Heart left ventricle (tissue), 13 donors: ENCODE measurements at regions not wholly inside any gene's neighbourhood (a gene's known extent, or its start where the extent isn't known, plus 50 kb on each side); places are given as distances from the start of the nearest gene placed in this dataset.

Source experiments
- CTCF ChIP-seq, 12 donors: fragments of 200-600 bp; sonication (generic) in 4 of 12; IDR thresholded peaks; one replicate each; pipeline versions ENCODE4 v1.5.0 to v1.8.0; 2018 to 2022; ENCODE audit warnings: antibody characterized with exemption in 12 of 12, mild to moderate bottlenecking in 5 of 12
- POLR2A ChIP-seq, 2 donors: fragments of 450-650 bp; IDR thresholded peaks; one replicate each; pipeline ENCODE4 v1.6.1; 2017; ENCODE audit warnings: antibody characterized with exemption in 2 of 2, mild to moderate bottlenecking in 2 of 2, moderate library complexity in 2 of 2
- donor health status: ischemic (EF 13 %, LVEDD 7.1; RV severe dilation, severe dysfunction).
- donor health status: DM: no; HTN: yes; CAD: no.
- donor health status: DM: no; HTN: no; CAD: no.
- donor health status: ischemic (EF 25% LVEDD 6.9; RV normal size, moderate dysfunction).
- donor health status: ischemic (EF 25% LVEDD 5.7; RV mildly dilated, moderate dysfunction).
- donor health status: ischemic (EF 35%, LVEDD 5.7; RV mildly dilated, moderate dysfunction).
- donor health status: nonischemic (EF 11% LVEDD 7.7; RV severe dilation, severe dysfunction).
- donor health status: DM: yes; HTN: yes; CAD: no.
- donor health status: PGD.
- donor health status: ischemic (EF 29% LVEDD 5.4; RV normal size, mild dysfunction).
- donor health status: nonischemic (EF 23%, LVEDD 6.1; RV moderate dilation, normal function).

- TF ChIP-seq CTCF (IDR thresholded peaks at IDR 0.05) (no peak), POLR2A (IDR thresholded peaks at IDR 0.05) (no peak)
These were observed 228.0 kb downstream of the AASDHPPT start for GRCh38 chr11:106305458-106305857.
